Thyroid gland (tissue), 4 donors: ENCODE measurements at regions not wholly inside any gene's neighbourhood (a gene's known extent, or its start where the extent isn't known, plus 50 kb on each side); places are given as distances from the start of the nearest gene placed in this dataset.
"Not testable (repeated sequence)": the region's sequence is repeated elsewhere in the genome, so short reads cannot be mapped to it uniquely, and the experiment has no call there.

Source experiments
- DNase-seq, 2 donors: peaks; one replicate each; pipeline ENCODE4 v3.0.0-alpha.2; 2019
- H3K27ac ChIP-seq, 3 donors: fragments of 200-600 bp; sonication (generic); 1 replicate in 2 of 3; 2 replicates in 1 of 3; pipeline ENCODE4 v1.5.1; 2016 to 2019; ENCODE audit warnings: mild to moderate bottlenecking in 1 of 3, moderate library complexity in 1 of 3
- H3K27me3 ChIP-seq: fragments of 200-600 bp; sonication (generic); one replicate; pipeline ENCODE4 v1.5.1; 2019
- H3K36me3 ChIP-seq, 2 donors: fragments of 200-600 bp; sonication (generic); one replicate each; pipeline ENCODE4 v1.5.1; 2016 to 2019
- H3K4me1 ChIP-seq, 2 donors: fragments of 200-600 bp; sonication (generic); one replicate each; pipeline ENCODE4 v1.5.1; 2017 to 2019
- H3K4me3 ChIP-seq, 3 donors: fragments of 200-600 bp; sonication (generic); replicated peaks in 1 of 3; 1 replicate in 2 of 3; 2 replicates in 1 of 3; pipeline ENCODE4 v1.5.1; 2016; ENCODE audit warnings: mild to moderate bottlenecking in 1 of 3
- H3K9me3 ChIP-seq: fragments of 200-600 bp; sonication (generic); one replicate; pipeline ENCODE4 v1.5.1; 2017
- POLR2A ChIP-seq, 2 donors: fragments of 450-650 bp; IDR thresholded peaks; one replicate each; pipeline ENCODE4 v1.6.1; 2017; ENCODE audit warnings: antibody characterized with exemption in 2 of 2, mild to moderate bottlenecking in 2 of 2, moderate library complexity in 1 of 2
- WGBS, 2 donors: methylation state at CpG; one replicate each; pipeline ENCODE4 v1.1.5; 2017; 5-methylcytosine and 5-hydroxymethylcytosine counted together
- intact Hi-C: fragments of 100-400 bp; cut with DNase I; formaldehyde crosslinking; loops from one replicate; pipeline ENCODE4 v1.15.1; 2023
- TF ChIP-seq, protein P1 (sequence below), 6 experiments: fragments of 200-600 bp in 3 of 6; fragments of 450-650 bp in 3 of 6; sonication (generic) in 3 of 6; IDR thresholded peaks; one replicate each; pipeline ENCODE4 v1.5.1; 2016 to 2019; ENCODE audit warnings: antibody characterized with exemption in 6 of 6, mild to moderate bottlenecking in 2 of 6, inconsistent platforms in 1 of 6, moderate library complexity in 1 of 6

DNA sequence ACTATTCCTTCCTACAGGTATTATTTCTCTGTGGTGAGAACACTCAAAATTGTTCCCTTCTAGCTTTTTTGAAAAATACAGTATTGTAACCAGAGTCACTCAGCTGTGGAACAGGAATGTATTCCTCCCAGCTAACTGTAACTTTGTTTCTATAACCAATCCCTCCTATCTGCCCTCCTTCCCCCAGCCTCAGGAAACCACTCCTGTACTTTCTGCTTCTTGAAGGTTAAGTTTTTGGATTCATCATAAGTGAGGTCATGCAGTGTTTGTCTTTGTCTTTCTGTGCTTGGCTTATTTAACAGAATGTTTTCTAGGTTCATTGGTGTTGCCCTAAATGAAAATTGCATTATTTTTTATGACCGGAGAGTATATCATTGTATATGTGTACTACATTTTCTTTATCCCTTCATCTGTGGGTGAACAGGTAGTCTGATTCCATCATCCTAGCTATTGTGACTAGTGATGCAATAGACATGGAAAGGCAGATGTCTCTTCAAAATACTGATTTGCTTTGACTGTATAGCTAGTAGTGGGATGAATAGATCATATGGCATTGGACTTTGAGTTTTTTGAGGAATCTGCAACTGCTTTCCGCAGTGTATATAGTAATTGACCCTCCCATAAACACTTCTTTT, 112.9 kb upstream of the GRK3 start:
- Histone ChIP-seq H3K27ac (peak overlapping the region in 1 of 3 donors; percentile 11), H3K27me3 (no peaks in the 10 kb centered on the region), H3K4me1 (peaks cover 25 to 40% of the 10 kb centered on the region in 2 donors), H3K36me3 (no peaks in the 10 kb centered on the region), H3K4me3 (no peak overlapping the region), H3K9me3 (no peaks in the 10 kb centered on the region)
- 79 to 91% methylated on average over 2 of the region's 2 CpGs for WGBS, 2 donors
- intact Hi-C loops: no loop called here
- DNase-seq: no peak
- TF ChIP-seq, protein P1, sequence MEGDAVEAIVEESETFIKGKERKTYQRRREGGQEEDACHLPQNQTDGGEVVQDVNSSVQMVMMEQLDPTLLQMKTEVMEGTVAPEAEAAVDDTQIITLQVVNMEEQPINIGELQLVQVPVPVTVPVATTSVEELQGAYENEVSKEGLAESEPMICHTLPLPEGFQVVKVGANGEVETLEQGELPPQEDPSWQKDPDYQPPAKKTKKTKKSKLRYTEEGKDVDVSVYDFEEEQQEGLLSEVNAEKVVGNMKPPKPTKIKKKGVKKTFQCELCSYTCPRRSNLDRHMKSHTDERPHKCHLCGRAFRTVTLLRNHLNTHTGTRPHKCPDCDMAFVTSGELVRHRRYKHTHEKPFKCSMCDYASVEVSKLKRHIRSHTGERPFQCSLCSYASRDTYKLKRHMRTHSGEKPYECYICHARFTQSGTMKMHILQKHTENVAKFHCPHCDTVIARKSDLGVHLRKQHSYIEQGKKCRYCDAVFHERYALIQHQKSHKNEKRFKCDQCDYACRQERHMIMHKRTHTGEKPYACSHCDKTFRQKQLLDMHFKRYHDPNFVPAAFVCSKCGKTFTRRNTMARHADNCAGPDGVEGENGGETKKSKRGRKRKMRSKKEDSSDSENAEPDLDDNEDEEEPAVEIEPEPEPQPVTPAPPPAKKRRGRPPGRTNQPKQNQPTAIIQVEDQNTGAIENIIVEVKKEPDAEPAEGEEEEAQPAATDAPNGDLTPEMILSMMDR (IDR thresholded peaks at IDR 0.05): no peak
- no peak for TF ChIP-seq POLR2A (IDR thresholded peaks at IDR 0.05)

DNA sequence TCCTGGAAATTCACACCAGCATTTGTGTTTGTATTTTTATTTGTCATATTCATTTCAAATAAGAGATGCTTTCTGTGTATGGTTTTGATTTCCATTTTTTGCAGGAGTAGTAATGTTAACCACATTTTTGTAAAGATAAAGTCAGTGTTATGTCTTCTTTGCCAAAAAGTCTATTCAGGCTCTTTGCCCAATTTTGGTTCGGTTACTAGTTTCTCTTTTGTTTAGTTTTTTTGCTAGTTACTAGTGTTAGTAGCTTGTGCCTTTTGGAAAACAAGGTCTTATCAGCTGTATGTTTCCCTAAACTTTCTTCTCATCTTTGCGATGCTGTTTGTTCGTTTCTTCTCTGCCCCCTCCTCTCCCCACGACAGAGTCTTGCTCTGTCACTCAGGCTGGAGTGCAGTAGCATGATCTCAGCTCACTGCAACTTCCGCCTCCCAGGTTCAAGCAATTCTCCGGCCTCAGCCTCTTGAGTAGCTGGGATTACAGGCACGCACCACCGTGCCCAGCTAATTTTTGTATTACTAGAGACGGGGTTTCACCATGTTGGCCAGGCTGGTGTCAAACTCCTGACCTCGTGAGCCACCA, 112.3 kb upstream of the GRK3 start:
- 62 to 64% methylated on average over 10 of the region's 10 CpGs for WGBS, 2 donors
- no peak for TF ChIP-seq POLR2A (IDR thresholded peaks at IDR 0.05)
- TF ChIP-seq, protein P1 (IDR thresholded peaks at IDR 0.05): no peak
- Histone ChIP-seq H3K9me3 (no peaks in the 10 kb centered on the region), H3K4me3 (no peak overlapping the region), H3K27ac (peak overlapping the region in 1 of 3 donors; percentile 13), H3K36me3 (no peaks in the 10 kb centered on the region), H3K4me1 (peaks cover 25 to 40% of the 10 kb centered on the region in 2 donors), H3K27me3 (no peaks in the 10 kb centered on the region)
- intact Hi-C loops: no loop called here
- no peak for DNase-seq

DNA sequence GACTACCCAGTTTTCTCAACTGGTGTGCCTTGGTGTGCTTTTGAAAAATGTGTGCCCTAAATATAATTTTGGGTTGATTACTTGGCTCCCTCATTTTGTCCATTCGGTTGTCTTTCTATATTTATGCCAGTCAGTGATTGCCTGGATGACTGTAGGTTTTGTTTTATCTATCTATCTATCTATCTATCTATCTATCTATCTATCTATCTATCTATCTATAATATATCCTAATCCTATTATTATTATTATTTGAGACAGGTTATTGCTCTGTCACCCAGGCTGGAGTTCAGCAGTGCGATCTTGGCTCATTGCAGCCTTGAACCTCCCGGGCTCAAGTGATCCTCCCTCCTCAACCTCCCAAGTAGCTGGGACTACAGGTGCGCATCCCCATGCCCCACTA, 111.4 kb upstream of the GRK3 start:
- intact Hi-C loops: no loop called here
- Histone ChIP-seq H3K9me3 (no peaks in the 10 kb centered on the region), H3K27me3 (no peaks in the 10 kb centered on the region), H3K36me3 (no peaks in the 10 kb centered on the region), H3K27ac (no peak overlapping the region), H3K4me3 (no peak overlapping the region), H3K4me1 (peaks cover 25 to 35% of the 10 kb centered on the region in 2 donors)
- WGBS, 2 donors: 96 to 97% methylated on average over 4 of the region's 4 CpGs
- TF ChIP-seq, protein P1 (IDR thresholded peaks at IDR 0.05): no peak
- no peak for DNase-seq

DNA sequence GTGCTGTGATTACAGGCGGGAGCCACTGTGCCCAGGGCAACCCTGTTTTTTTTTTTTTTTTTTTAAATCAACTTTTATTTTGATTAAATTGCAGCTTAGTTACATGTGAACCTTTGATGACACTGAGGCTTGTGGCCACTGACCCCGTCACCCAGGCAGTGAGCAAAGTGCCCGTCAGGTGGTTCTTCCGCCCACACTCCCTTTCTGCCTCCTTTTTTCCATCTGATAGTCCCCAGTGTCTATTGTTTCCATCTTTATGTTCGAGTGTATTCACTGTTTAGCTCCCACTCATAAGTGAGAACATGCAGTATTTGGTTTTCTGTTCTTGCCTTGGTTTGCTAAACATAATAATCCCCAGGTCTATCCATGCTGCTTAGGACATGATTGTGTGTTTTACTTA, 110.9 kb upstream of the GRK3 start:
- intact Hi-C loops: no loop called here
- 88 to 94% methylated on average over 5 of the region's 5 CpGs for WGBS, 2 donors
- H3K27me3 ChIP-seq: no peaks in the 10 kb centered on the region
- TF ChIP-seq, protein P1 (IDR thresholded peaks at IDR 0.05): no peak
- no peak for TF ChIP-seq POLR2A (IDR thresholded peaks at IDR 0.05)
- H3K27ac ChIP-seq: no peak overlapping the region
- peaks cover 0 to under 1% of the 10 kb centered on the region in 2 donors for H3K36me3 ChIP-seq
- peaks cover 25 to 35% of the 10 kb centered on the region in 2 donors for H3K4me1 ChIP-seq
- no peak for DNase-seq
- H3K9me3 ChIP-seq: no peaks in the 10 kb centered on the region
- no peak overlapping the region for H3K4me3 ChIP-seq

DNA sequence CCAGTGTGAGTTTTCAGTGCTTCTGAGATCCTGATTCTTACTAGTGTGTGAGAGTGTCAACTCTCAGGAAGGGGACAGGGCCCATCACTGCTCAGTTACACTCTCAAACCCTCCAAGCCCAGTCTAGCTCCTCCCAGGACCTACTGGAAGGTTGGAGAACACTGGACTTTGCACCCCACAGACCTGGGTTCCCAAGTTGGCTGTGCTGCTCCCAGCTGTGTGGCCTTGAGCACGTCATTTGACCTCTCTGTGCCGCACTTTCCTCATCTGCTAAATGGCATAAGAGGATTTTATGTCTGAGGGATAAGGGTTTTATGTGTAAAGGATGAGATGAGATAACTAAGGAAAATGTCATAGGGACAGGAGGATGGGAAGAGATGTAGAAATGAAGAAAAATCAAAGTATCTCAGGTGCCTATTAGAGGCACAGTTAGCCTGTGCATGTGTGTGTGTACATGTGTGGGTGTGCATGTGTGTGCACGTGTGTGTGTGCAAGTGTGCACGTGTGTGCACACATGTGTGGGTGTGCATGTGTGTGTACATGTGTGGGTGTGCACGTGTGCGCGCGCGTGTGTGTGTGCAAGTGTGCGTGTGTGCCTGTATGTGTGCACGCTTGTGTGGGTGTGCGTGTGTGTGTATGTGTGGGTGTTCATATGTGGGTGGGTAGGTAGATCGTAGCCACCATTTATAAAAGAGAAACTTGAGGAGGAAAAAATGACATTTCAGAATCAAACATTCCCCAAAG, 108.0 kb upstream of the GRK3 start:
- H3K27ac ChIP-seq, intact Hi-C loops, DNase-seq, H3K9me3 ChIP-seq, H3K27me3 ChIP-seq, H3K4me3 ChIP-seq: not testable (repeated sequence)
- H3K4me1 ChIP-seq: peaks cover 14 to 17% of the 10 kb centered on the region in 2 donors
- WGBS, 2 donors: 75 to 94% methylated on average over 13 of the region's 13 CpGs
- H3K36me3 ChIP-seq: peaks cover 12 to 24% of the 10 kb centered on the region in 2 donors

DNA sequence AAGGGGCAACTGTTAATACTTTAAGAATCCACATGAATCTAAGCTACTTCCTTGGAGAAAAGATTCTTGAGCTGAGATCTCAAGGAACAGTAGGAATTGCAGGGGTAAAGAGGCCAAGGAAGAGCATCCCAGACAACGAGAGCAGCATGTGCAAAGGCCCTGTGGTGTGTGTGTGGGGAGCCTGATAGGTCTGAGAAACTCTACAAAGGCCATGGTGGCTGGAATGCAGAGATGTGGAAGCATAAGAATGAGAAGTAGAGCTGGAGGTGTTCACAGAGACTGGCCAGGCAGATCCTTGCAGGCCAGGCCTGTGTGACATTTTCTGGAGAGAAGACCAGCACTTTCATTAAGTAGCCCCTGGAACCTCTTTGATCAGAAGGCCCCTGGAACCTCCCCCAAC, 105.8 kb upstream of the GRK3 start:
- intact Hi-C loops, H3K27me3 ChIP-seq, H3K4me3 ChIP-seq, H3K9me3 ChIP-seq, DNase-seq, H3K4me1 ChIP-seq, H3K27ac ChIP-seq: not testable (repeated sequence)
- H3K36me3 ChIP-seq: peaks cover 12 to 27% of the 10 kb centered on the region in 2 donors
- WGBS, 2 donors: 100% methylated on average over 1 of the region's 1 CpG

DNA sequence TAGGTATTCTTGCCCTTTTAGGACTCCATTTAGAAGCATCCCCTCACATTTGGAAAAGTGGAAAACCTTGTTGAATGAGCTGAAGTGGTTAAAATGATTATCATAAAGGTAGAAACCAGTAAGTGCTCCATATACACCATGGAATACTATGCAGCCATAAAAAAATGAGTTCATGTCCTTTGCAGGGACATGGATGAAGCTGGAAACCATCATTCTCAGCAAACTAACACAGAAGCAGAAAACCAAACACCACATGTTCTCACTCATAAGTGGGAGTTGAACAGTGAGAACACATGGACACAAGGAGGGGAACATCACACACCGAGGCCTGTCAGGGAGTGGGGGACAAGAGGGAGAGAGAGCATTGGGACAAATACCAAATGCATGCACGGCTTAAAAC, 103.8 kb upstream of the GRK3 start:
- 93 to 96% methylated on average over 2 of the region's 2 CpGs for WGBS, 2 donors
- H3K36me3 ChIP-seq: peaks cover 12 to 27% of the 10 kb centered on the region in 2 donors
- intact Hi-C loops: loop anchor here (10.0 kb wide), 1 partner anchor 244 kb away; no protein-coding TSS in a partner anchor
- not testable (repeated sequence) for DNase-seq, H3K4me1 ChIP-seq, H3K27ac ChIP-seq, H3K9me3 ChIP-seq, H3K4me3 ChIP-seq, H3K27me3 ChIP-seq
